ENCODE measurements at regions not wholly inside any gene's neighbourhood (a gene's known extent, or its start where the extent isn't known, plus 50 kb on each side); places are given as distances from the start of the nearest gene placed in this dataset.

DNA sequence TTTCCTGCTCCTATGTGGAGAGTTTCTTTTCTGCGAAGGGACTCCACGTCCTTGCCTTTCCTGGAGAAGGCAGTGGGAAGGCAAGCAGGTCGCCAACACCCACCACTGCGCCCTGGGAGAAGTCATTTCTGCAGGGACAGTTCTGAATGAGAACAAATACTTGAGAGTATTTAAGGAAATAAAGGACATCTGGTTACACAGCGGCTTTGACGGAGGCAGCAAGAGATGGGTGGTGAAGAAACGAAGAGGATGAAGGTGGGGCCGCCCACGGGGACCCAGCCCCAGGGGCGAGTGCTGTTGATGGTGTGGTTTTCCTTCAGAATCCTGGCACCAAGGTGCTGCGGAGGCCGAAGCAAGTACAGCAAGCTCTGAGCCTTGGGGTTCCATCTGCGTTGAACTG lies 75.5 kb downstream of the PSMG1 start:
- DNase-seq (ENCODE audit: extremely low read depth in 1 of 11, low read depth in 9 of 11, low spot score in 4 of 11), result no peak

DNA sequence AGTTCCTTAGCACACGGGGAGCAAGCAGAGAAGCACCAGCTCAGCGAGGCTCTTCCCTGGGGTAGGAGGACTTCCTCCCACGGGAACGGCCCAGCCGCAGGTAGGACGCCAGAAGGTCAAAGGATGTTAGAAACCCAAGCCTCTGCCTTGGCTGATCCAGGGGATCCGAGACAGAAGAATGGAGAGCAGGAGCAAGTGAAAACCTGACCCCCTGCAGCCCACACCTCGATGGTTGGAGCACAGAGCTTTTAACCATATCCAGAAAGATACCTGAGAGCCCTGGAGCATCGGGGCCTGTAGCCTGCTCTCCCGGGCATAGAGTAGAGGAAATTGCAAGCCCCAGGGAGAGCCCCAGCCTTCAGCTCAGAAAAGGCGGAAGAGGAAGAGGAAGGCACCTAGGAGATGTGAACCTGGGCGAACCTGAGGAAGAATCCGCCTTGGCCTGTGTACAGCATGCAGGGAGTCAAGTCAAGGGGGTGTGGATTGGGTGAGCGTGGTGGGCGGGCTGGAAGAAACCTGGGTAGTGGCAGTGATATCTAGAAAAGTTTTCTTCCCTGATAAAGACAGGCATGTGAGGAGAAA lies 76.3 kb downstream of the PSMG1 start:
- no peak for DNase-seq (ENCODE audit: extremely low read depth in 1 of 11, low read depth in 9 of 11, low spot score in 4 of 11)

DNA sequence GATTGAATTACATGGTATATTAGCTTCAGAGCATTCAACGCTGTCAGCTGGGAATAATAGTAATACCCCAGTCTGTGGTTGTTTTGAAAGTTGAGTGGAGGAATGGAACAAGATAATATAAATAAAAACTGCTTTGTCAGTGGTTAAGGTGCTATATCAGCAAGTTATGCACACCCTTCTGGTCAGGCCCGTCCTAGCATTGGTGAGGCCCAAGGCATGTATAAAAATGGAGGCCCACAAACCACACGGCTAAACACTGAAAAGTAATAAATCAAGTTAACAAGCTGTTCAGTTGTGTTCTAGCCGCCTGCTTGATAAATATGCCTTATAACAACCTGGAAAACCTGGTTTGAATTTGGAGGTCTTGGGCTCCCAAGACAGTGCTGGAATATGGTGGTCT lies 77.4 kb downstream of the PSMG1 start:
- no peak for DNase-seq (ENCODE audit: extremely low read depth in 1 of 11, low read depth in 9 of 11, low spot score in 4 of 11)

DNA sequence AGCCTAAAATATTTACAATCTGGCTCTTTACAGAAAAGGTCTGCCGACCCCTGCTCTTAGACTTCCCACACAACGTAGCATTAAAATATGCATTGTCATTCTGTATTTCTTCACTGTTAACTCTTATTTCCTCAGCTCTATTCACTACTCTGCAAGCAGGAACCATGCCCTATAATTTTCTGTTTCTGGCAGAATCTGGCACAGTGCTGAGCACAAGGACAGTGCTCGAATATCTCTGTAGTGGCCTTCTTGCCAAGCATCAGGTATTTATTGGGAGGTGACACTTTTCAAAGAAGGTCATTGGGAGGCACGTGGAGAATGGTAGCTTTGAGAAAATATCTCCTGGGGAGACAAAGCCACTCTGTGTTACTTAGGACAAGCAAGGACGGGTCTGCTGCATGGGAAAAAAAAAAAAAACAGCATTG lies 77.9 kb downstream of the PSMG1 start:
- no peak for DNase-seq (ENCODE audit: extremely low read depth in 1 of 11, low read depth in 9 of 11, low spot score in 4 of 11)

DNA sequence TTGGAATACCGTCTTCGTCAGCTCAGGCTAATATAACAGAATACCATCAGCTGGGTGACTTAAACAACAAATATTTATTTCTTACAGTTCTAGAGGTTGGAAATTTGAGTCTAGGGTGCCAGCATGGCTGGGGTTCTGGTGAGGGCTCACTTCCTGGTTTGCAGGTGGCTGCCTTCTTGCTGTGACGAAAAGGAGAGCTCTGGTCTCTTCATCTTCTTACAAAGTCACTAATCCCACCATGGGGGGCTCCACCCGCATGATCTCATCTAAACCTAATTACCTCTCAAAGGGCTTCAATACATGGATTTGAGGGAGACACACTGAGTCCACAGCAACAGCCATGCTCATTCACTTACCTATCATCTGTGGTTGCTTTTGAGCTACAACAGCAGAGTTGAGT lies 78.3 kb downstream of the PSMG1 start:
- no peak for DNase-seq (ENCODE audit: extremely low read depth in 1 of 11, low read depth in 9 of 11, low spot score in 4 of 11)

DNA sequence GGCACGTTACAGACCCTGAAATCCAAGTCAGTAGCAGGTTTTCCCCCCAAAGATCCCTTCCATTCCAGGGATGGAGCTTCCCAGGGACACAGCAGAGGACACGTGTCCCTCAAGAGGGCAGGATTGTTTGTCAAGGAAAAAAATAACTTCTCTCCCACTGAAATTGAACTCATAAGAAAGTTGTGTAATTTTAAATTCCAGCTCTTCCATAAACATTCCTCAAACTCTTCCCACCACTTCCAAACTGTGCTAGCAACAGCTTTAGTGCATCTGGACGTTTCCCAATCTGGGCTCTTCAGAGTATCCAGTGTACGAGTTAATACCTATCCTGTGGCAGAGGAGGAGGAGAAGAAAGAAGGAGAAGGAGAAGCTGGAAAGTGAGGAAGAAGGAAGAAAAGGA lies 79.6 kb downstream of the PSMG1 start:
- DNase-seq (ENCODE audit: extremely low read depth in 1 of 11, low read depth in 9 of 11, low spot score in 4 of 11), result no peak

DNA sequence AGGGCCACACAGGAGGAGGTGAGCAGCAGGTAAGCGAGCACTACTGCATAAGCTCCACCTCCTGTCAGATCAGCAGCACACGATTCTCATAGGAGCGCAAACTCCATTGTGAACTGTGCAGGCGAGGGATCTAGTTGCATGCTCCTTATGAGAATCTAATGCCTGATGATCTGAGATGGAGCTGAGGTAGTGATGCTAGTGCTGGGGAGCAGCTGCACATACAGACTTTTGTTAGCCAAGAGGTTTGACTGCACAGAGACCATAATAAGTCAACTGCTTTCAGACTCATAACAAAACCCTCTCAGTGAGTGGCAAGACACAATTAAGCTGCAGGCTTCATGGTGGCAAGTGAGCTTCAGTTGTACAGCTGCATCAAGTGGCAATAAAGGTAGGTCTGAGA lies 83.4 kb downstream of the PSMG1 start:
- no peak for DNase-seq (ENCODE audit: extremely low read depth in 1 of 11, low read depth in 9 of 11, low spot score in 4 of 11)

DNA sequence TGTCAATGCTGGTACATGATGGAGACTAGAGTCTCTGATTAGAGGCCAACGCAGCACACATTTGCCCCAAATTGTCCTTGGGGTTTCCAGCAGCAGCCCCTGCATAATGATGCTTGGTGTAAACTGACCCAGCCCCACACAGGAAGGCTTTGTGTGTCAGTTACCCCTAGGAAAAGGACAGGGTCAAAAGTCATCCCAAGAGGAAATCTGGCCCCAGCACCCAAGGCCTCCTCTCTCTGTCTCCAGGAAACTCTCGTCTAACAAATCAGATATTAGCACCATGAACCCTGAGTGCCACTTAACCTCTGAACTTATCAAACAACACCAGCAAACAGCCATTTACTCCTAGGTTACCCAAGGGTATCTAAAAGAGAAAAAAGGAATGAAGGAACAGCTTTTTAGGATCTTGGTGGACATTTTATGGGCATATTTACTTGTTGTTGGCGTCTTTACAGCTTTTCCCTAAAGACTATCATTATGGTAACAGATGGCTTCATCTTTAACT lies 84.5 kb downstream of the PSMG1 start:
- DNase-seq (ENCODE audit: extremely low read depth in 1 of 11, low read depth in 9 of 11, low spot score in 4 of 11), result peak in 9 of 11 donors; percentile 41 to 76 (median 61)

DNA sequence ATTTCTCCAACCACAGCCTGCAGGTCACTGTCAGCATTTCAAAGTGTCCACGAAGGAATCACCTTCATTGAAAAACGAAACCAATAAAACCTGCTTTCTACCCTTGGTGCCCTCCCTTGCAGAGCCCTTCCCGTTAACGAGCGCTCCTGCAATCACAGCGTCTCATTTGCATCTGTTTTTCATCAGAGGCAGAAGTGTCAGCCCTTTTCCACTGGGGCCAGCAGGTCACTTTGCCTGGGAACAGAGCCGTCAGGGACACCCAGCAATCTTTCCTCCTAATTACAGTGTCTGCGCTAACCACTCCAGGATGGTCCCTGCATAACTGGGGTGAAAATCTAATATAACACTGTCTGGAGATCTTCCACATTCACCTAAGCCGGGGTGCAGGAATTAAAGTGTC lies 85.3 kb downstream of the PSMG1 start:
- no peak for DNase-seq (ENCODE audit: extremely low read depth in 1 of 11, low read depth in 9 of 11, low spot score in 4 of 11)

DNA sequence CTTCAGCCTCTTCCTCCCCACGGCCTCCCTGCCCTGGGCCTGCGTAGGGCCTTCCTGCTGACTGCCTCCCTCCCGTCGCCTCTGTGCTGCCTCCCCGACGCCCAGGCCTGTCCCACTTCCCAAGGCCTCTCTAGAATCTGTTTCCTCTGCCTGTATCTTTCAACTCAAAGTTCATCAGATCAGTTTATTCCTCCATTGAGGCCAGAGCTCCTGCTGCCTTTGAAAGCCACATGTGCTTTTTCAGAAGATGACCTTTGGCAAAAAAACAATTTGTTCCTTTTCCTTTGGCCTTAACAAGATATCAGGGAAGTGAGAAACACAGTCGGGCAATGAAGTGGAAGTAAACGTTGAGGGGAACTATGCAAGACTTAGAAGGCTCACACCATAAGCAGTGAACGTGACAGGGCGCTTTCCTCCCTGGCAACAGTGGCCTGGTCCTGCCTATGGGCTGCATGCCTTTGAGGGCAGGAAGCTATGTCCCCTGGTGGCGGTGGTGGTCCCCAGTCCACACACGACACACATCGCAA lies 85.9 kb downstream of the PSMG1 start:
- no peak for DNase-seq (ENCODE audit: extremely low read depth in 1 of 11, low read depth in 9 of 11, low spot score in 4 of 11)

DNA sequence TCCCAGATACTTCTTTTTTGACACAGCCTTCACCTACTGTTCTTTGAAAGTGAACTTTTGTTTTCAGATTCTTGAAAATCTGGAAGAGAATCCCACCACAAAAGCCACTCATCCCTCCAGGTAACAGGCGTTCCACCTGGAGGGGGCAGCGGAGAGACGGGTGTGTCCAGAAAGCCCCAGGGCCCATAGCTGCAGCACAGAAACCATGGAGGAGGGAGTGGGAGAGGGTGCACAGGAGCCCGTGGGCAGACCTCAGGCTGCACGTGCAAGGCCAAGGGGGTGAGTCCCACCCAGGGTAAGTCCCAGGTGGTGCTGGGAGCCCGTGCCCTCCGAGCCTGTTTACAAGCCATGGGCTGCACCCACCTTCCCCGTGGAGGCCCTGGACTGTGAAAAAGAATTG lies 86.5 kb downstream of the PSMG1 start:
- no peak for DNase-seq (ENCODE audit: extremely low read depth in 1 of 11, low read depth in 9 of 11, low spot score in 4 of 11)

DNA sequence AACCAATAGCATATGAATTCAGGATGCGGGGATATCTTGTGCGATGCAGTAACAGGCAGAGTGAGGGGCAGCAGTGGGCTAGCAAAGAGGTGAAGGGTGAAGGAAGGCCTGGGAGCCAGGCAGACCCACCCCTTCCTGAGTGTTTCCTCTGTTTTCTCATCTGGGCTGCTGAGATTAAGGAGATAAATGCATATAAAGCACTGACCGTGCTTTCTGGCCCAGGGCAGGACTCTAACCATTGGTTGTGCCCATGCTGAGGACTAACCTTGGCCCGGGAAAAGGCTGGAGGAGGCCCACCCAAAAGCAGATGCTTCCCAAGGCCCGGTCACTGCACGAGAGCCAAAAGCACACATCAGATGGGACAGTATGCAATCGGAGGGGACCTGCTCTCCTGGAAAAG lies 87.6 kb downstream of the PSMG1 start:
- no peak for DNase-seq (ENCODE audit: extremely low read depth in 1 of 11, low read depth in 9 of 11, low spot score in 4 of 11)

DNA sequence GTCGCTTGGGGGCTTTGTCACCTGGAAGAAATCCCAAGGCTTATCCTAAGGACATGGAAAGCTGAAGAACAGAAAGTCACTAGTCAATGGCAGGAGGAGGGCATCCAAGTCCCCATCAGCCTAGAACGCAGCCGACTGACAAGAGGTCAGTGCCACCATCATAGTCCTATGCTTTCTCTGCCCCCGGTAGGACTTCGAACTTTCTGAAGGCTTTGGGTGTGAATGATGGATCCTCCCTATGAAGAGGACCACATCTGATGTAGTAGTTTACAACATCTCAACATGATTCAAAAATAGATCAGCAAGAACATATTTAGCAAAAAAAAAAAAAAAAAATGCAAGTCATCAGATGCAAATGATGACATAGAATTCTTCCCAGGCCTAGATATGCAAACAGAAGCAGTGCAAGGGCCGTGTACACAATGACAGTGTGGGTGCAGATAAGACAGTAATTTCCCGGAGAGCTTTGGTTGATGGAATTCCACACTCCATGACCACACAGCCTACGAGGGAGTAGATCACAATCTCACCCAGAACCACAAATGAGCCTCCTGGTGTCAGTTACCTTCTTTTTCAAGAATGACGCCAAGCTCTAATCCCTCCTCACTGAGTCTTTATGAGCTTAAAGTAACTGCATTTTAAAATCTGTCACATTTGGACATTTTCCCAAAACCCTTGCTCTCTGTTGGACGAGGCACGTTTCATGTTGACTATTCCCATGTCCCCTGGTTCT lies 88.2 kb downstream of the PSMG1 start:
- DNase-seq (ENCODE audit: extremely low read depth in 1 of 11, low read depth in 9 of 11, low spot score in 4 of 11), result no peak

DNA sequence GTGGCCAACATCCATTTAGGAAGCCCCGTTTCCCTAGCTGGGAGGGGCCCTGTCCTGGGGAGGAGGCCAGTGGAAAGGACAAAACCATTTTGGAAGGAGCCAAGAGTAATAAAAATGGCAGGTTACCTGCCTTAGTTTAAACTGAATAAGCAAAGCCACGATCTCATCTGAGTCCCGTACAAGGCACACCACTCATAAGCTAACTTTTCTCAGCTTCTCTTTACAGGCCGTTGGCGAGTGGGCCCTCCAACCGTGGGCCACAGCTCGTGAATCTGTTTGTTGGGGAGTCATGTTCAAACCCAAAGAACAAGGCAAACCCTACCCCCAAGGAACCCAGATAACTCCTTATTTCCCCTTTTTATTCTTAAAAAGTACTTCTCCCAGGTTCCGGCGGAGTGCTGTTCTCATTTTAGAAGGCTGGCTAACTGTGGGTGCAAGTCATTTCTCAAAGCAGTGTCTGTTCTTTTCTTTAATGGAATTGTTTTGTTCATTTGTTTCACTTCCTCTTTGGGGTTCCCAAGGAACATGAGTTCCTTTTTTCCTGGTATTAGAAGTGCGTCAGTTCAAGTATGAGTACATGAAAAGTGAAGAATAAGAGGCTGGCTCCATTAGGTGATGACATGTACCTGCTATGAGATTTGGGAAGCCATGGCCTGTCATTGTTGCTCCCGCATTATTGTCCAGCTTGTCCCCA lies 89.0 kb downstream of the PSMG1 start:
- DNase-seq (ENCODE audit: extremely low read depth in 1 of 11, low read depth in 9 of 11, low spot score in 4 of 11), result no peak

DNA sequence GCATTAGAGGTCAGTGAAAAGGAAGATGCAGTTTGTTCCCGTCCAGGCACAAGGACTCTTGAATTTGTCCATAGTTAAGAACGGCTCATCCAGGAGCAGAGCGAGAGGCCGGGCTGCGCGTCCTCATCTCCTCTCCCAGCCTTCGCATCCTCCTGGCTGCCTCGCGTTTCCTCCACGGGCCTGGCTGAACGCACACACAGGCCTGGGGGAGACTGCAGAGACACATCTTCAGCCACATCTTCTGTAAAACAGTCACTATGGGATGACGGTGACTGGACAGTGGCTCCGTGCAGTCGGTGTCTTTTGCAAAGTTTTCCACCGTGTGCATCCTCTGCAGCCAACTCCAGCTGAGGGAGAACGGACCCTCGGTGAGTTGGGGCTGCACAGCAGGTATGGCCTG lies 89.7 kb downstream of the PSMG1 start:
- DNase-seq (ENCODE audit: extremely low read depth in 1 of 11, low read depth in 9 of 11, low spot score in 4 of 11), result no peak

DNA sequence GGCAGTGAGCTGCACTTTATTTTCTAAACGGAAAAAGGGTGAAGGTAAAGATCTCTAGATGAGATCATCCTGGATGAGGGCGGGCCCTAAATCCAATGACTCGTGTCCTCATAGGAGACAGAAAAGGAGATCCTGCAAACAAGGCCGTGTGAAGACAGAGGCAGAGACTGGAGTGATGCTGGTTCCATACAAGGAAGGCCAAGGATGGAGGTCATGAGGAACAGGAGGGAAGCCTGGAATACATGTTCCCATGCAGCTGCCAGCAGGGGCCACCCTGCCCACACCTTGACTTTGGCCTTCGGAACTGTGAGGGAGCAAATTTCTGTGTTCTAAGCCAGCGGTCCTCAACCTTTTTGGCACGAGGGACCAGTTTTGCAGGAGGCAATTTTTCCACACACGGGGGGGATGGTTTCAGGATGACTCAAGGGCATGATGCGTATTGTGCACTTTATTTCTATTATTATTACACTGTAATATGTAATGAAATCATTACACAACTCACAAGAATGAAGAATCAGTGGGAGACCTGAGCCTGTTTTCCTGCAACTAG lies 94.3 kb downstream of the PSMG1 start:
- no peak for DNase-seq (ENCODE audit: extremely low read depth in 1 of 11, low read depth in 9 of 11, low spot score in 4 of 11)

DNA sequence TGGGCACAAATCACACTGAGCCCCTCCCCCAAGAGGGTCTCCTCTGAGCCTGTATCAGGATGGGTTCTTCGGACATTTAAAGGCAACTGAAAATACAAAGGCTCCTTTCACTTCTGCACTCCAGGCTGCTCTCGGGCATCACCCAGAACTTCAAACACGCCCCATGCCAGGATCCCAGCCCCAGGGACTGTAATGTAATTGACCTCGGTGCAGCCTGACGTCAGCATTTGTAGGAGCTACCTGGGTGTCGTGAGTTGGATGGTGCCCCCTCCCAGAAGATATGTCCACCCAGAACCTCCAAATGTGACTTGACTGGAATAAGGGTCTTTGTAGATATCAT lies 95.2 kb downstream of the PSMG1 start:
- DNase-seq (ENCODE audit: extremely low read depth in 1 of 11, low read depth in 9 of 11, low spot score in 4 of 11), result no peak

DNA sequence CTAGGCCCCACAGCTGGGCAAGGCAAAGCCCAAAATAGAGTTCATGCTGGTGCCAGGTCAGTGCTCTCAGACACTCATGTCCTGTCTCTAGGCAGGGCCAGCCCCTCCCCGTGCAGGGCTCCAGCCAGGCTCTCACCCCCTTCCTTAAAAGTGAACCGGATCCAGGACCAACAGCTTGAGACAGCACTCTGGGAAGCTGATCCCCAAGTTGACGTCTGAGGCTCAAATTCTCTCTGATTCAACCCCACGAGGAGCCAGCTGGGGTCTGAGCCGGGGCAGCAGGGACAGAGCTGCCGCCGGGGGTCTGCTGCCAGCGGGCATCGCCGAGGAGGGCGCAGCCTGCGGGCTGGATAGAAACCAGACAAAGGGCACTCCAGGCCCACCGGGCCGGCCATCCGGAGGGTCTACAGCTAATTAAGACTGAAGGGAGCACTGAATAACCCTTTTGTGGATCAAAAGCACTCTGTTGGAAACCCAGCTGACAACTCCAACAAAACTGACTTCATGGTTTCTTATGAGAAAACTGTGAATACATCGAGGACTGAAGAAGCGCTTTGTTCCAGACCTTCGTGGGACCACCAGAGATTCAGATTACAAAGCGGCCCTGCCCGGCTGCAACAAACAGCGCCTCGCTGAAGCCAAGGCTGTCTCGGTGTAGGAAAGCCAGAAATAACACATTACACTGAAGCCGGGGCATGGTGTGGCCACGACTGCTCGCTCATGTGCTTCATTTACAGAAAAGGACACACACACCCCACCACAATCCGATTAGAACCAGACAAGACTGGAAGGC lies 95.8 kb downstream of the PSMG1 start:
- no peak for DNase-seq (ENCODE audit: extremely low read depth in 1 of 11, low read depth in 9 of 11, low spot score in 4 of 11)

DNA sequence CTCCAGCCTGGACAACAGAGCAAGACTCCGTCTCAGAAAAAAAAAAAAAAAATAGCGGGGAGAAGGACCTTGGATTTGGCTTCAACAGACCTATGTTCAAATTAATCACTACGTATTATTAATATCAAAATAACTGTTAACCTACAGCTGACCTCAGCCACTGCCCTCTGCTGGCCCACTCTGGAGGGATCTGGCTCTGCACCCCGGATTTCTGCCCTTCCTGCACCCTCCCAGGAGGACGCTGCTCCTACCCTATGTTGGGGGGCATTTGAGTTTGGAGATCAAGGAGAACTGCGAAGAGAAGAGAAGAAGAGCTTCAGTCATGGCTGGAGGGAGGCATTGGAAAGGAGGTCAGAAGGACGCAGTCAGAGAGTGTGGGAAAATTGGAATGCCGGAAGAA lies 96.7 kb downstream of the PSMG1 start:
- DNase-seq (ENCODE audit: extremely low read depth in 1 of 11, low read depth in 9 of 11, low spot score in 4 of 11), result no peak
